C1 segment of cervical spinal cord (tissue), 14 donors: ENCODE measurements at regions not wholly inside any gene's neighbourhood (a gene's known extent, or its start where the extent isn't known, plus 50 kb on each side); places are given as distances from the start of the nearest gene placed in this dataset.

Experiments
- DNase-seq, 14 donors: peaks; one replicate each; lab custom pipeline; 2025; lab: John Stamatoyannopoulos, UW

DNA sequence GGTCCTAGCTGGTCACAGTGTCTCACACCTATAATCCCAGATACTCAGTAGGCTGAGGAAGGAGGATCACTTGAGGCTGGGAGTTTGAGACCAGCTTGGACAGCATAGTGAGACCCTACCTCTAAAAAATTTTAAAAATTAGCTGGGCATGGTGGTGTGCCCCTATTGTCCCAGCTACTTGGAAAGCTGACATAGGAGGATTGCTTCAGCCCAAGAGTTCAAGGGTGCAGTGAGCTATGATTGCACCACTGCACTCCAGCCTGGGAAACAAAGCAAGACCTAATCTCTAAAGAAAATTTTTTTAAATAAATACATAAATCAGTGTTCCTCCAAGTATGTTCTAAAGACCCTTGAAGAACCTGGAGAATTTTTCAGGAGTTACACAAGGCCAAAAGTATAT lies 50.6 kb upstream of the GNAO1 start:
- DNase-seq = no peak

DNA sequence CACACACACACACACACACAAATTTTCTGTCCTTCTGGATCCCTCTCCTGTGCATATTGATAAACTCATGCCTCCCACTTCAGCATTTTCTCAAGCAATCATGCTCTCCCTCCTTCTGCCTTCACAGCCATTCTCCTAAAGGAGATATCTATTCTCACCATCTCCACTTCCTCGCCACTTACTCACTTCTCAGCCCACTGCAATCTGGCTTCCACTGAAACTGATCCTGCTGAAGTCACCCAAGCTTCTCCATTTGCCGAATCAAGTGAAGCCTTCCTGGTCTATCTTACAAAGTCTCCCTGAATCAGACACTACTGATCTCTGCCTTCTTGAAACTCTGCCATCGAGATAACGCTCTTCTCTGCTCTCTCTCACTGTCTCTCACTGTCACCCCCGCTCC lies 54.0 kb upstream of the GNAO1 start:
- DNase-seq = no peak

- no peak for DNase-seq
These were observed 55.0 kb upstream of the GNAO1 start for GRCh38 chr16:56136256-56136655.

DNA sequence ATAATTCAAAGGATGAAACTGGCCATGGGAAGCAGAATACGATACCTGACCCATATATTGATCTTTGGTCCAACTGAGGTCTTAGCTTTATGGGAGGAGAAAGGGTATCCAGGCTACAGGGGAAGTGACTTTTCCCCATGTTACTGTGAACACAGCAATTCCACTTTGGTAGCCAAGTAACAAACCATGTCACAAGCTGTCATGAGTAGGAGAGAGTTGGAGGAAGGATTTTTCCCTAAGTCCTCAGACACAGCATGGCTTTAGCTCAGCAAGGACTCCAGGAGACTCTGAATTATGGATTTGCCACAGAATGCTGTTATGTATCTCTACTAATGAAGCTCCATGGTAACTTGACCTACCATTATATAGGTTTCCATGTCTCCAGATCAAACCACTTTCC lies 56.5 kb upstream of the GNAO1 start:
- no peak for DNase-seq

- no peak for DNase-seq
These were observed 65.4 kb upstream of the GNAO1 start for GRCh38 chr16:56125922-56126321.

DNA sequence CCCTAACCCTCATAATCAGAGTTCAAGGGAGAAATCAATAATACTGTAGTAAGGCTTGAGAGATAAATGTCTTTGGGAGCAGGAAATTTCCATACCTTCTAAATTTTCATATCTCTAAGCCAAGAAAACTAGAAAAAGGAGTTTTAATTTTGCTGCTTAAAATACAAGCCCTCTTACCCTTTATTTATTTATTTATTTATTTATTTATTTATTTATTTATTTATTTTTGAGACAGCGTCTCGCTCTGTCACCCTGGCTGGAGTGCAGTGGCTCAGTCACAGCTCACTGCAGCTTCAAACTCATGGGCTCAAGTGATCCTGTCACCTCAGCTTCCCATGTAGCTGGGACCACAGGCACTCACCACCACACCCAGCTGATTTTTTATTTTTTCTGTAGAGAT lies 69.0 kb upstream of the GNAO1 start:
- DNase-seq = no peak

DNA sequence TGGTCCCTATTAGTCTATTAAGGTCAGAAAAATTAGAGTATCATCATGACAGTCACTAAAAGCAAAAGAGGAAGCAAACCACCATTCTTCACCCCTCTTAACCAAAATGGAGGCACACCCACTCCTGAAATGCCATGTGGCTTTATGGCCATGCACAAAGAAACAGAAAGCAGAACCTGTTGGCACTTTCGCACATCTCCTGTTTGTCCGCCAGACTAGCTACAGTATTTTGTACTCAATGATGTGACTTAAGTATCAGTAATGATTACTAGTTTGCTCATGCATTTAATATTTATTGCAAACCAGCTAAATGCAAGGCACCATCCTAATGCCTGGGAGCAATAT lies 70.2 kb upstream of the GNAO1 start:
- DNase-seq = no peak

DNA sequence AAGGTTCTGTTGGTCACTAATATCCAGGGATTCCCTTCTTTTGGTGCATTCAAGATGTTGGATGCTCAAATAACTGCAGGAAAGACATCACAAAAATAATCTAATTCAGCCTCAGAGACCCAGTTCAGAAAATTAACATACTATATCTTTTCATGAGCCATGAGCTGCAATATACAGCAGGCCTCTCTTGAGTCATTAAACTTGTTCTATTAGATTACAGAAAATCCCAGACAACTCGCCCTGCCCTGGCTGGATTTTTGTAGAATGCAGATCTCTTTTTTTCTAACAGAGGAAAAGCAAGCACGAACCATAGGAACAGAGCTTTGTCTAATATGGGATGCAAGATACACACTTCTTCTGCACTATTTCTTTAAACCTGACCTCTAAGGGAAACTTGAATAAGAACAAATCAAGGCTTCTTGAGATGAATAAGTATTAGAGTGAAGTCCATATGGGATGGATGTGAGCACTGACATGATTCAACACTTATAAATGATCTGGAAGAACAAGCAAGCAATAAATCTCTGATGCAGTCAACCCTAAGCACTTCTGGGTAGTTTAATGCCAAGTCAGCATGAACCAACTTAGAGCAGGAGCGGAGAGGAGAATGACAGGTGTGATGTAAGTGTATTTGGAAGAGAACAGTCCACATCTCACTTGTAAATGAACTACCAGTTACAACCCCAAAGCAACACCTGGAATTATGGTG lies 70.7 kb upstream of the GNAO1 start:
- no peak for DNase-seq

DNA sequence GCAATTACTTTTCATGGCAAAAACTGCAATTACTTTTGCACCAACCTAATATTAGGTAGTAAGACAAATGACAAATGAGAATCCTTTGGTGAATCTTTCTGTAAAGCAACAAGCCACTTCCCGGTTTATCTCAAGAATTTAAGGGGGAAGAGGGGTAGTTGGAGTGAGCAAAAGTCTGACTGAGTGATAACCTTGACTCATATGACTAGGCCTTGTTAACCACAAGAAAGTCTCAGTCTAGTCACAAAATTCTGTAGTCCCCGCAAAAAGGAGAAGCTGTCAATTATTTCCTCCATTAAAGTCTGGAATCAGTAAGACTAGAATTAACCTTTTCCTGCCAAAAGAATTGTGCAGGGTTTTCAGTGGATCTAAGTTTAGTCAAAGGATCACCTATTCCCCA lies 72.2 kb upstream of the GNAO1 start:
- no peak for DNase-seq

DNA sequence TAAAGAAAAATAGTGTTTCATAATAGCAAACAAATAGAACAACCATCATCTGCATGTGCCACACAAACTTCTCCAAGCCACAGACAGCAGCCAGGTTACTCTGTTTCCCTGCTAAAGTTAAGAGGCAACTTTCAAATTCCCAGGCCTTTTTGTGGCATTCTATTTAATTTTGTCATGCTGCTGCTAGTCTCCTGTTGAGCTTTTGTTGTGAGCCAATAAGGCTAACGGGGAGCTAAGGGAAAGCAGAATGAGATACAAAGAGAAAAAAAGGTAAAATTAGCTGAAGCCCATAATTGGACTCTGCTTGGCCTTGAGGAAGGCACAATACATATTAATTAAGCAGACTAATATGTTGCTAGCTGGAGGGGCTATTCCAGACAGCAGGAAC lies 74.7 kb upstream of the GNAO1 start:
- no peak for DNase-seq

GRCh38 chr16:56115817-56116576 lies 75.3 kb upstream of the GNAO1 start:
- DNase-seq = no peak

GRCh38 chr16:56113223-56113622 lies 78.1 kb upstream of the GNAO1 start:
- no peak for DNase-seq

GRCh38 chr16:56111100-56111499 lies 80.2 kb upstream of the GNAO1 start:
- DNase-seq = no peak

GRCh38 chr16:56109994-56110393 lies 81.3 kb upstream of the GNAO1 start:
- DNase-seq = no peak

GRCh38 chr16:56109205-56109604 lies 82.1 kb upstream of the GNAO1 start:
- peak in 1 of 14 donors; percentile 46 for DNase-seq

- DNase-seq = no peak
These were observed 82.6 kb upstream of the GNAO1 start for GRCh38 chr16:56108724-56109123.

DNA sequence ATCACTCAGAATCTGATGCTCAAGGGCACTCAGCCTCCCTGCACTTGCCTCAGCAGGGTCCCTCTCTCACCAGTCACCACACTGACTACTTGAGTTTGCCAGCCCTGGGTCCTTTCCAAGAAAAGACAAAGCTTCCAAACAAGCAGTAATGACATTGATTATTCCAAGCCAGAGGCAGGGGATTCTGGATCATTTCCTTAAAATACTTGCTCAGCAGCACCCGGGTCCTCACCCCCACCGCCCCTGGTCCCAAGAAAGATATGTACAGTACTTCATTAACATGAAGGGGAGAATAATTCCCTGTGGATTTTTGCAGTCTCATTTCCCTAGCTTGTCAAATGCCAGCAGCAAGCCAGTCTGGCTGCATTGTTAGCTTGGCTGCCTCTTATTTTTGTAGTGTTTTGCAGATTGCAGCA lies 83.2 kb upstream of the GNAO1 start:
- DNase-seq = peak in 12 of 14 donors; percentile 34 to 72 (median 61)

DNA sequence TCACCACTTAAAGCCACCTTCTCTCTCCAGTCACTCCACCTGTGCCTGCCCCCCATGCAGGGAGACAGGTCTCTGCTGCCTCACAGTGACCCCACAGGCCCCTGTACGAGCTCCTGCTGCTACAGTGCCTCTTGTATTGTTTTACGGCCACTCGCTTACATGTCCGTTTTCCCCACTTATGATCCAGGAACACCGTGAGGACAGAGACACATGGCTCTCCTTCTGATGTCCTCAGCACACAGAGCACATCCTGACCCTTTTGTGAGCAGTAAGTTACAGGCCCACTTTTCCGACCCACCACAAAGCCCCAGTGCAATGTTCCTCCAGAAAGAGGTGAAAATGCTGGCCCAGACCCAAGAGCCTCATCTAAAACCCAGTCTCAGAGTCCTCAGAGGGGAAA lies 84.8 kb upstream of the GNAO1 start:
- DNase-seq = no peak

GRCh38 chr16:56102906-56103305 lies 88.4 kb upstream of the GNAO1 start:
- no peak for DNase-seq

DNA sequence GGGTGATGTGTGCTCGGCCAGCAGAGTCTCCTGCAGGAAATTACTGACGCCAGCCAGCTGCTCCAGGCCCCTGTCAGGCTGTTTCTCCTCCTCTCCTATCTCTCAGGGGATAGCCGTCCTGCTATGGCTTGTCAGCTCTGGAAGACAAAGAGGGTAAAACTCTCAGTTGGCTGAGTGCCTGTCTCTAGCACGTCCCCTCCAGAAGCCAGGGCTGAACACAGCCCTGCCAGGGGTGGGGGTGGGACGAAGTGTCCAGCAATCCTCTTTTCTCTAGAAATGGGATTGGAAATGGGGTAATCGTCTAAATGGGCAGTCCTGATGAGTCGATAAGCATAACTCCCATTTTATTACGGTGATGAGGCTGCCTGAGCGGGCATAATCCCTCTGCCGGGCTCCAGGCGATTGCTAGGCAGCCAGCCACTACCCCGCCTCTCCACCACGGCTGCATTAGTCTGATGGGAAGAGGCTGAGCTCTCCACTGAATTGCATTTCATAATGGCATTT lies 89.1 kb upstream of the GNAO1 start:
- DNase-seq = peak in 6 of 14 donors; percentile 21 to 72 (median 42)

GRCh38 chr16:56101480-56101879 lies 89.8 kb upstream of the GNAO1 start:
- DNase-seq = no peak

GRCh38 chr16:56097306-56097705 lies 94.0 kb upstream of the GNAO1 start:
- DNase-seq = no peak

GRCh38 chr16:56094231-56094630 lies 97.1 kb upstream of the GNAO1 start:
- DNase-seq = no peak
